ENCODE measurements at regions not wholly inside any gene's neighbourhood (a gene's known extent, or its start where the extent isn't known, plus 50 kb on each side); places are given as distances from the start of the nearest gene placed in this dataset.

DNA sequence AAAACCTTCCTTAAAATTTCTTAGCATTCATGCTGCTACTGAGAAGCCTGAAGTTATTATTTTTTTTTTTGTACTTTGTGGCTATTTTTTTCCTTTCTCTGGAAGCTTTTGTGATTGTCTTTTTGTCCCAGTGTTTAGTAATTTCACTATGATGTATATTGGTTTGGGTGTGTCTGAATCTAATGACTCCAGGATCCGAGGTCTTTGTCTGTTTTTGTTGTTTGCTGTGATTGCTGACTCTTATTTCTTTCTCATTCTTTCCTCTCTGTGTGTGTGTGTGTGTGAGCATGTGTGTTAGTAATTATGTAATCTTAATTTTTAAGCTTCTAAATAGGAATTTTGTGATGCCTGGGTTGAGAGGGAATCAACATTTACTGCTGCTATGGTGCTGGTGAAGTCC lies 152.0 kb downstream of the RAP2B start:
- DNase-seq, result no peak

GRCh38 chr3:153315781-153316180 lies 153.8 kb downstream of the RAP2B start:
- DNase-seq, result no peak

- DNase-seq, result no peak
These were observed 157.9 kb downstream of the RAP2B start for GRCh38 chr3:153319705-153320554.

- no peak for DNase-seq
These were observed 158.6 kb downstream of the RAP2B start for GRCh38 chr3:153320585-153321128.

GRCh38 chr3:153328690-153329089 lies 166.7 kb downstream of the RAP2B start:
- no peak for DNase-seq

DNA sequence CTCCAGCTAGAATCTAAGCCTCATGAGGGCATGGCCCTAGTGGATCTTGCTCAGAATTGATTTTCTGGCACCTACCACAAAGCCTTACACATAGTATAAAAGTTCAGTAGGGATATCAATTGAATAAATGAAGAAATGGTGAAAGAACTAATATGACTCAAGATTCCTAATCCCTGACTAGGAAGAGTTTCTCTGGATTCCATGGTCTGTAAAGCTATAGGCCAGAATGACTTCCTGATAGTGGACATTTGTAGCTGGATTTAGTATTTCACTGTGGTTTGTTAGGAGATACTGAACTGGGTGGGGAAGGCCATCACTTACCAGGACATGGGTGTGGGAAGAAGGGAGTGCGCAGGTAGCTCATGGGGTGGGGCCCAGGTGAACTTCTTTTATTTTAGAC lies 168.9 kb downstream of the RAP2B start:
- DNase-seq, result no peak

- no peak for DNase-seq
These were observed 169.7 kb downstream of the RAP2B start for GRCh38 chr3:153331676-153332075.

DNA sequence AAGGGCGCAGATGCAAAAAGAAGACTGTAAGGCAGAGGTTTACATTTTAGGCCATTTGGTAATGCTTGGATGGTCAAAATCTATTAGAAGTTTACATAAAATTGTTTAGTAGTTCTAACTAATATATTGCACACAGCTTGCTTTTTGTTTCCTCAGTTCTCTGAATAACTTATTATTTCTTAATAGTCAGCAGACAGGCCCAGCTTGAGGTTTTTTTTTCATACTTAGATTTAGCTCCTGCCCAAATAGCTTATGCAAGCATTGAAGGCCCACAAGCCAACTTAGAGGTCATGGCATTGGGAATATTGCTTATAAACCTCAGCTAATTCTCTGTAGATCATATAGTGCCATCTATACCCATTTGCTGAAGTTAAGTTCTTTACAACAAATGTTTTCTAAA lies 172.5 kb downstream of the RAP2B start:
- no peak for DNase-seq

- DNase-seq, result no peak
These were observed 175.3 kb downstream of the RAP2B start for GRCh38 chr3:153337369-153337768.

DNA sequence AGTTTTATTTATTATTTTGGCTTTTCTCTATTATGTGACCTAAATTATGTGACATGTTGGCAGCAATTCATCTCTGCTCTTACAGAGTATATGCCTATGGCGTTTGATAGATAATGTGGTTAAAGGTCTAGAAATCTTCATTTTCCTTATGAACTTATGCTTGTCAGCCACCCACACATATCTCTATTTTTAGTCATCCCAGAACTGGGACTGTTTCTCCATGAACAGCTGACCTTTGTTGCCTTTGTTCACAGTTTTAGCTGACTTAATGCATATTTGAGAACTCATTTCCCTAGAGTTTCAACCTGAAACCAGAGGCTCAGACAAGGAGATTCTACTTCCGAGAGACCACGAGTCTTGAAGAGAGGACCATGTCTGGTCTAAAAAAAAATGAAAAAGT lies 176.5 kb downstream of the RAP2B start:
- no peak for DNase-seq

- no peak for DNase-seq
These were observed 177.0 kb downstream of the RAP2B start for GRCh38 chr3:153339065-153339464.

- DNase-seq, result no peak
These were observed 182.2 kb downstream of the RAP2B start for GRCh38 chr3:153343988-153344782.

DNA sequence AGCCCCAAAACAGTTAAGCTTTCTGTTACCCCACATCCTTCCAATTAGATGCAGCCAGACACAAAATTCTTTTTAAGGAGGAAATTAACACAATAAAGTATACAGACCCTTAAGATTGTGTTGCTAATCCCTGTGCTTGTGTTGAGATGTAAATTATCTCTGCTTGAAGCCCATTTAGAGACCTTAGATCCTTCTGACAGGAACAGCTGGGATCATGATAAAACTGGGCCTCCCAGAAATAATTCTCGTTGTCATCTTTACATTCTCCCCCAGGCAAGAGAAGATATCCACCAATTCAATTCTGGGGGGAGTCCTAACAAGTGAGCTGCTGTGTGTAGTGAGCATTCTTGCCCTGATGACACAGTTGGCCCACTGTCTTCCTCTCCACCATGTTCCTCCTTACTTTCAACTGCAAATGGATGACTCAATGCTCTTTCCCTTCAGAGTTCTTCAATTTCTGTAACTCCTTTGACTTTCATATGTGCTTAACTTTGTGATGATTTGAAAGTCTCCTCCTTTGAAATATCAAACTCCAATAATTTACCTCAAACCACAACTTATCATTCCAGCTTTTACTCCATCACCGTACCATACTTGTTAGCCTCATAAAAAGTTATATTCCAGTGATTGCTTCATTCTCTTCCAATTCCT lies 186.6 kb downstream of the RAP2B start:
- DNase-seq, result no peak

DNA sequence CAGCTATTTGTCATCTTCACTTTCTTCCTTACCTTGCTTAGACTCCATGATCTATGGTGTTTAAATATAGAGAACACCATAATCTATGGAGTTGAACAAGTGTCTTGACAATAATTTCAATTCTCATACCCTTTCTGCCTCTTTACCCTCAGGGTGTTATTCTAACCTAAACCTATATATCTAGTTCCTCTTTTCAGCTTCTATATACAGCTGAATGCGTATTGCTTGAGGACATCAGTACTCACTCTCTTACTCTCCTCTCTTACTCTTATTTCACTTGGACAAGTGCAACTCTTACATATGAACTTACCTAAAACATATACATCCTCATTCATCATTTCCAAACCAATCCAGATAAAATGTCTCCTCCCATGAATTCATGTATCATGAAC lies 187.1 kb downstream of the RAP2B start:
- DNase-seq, result no peak

- DNase-seq, result no peak
These were observed 188.4 kb downstream of the RAP2B start for GRCh38 chr3:153350420-153350819.

GRCh38 chr3:153354641-153355040 lies 192.6 kb downstream of the RAP2B start:
- no peak for DNase-seq

DNA sequence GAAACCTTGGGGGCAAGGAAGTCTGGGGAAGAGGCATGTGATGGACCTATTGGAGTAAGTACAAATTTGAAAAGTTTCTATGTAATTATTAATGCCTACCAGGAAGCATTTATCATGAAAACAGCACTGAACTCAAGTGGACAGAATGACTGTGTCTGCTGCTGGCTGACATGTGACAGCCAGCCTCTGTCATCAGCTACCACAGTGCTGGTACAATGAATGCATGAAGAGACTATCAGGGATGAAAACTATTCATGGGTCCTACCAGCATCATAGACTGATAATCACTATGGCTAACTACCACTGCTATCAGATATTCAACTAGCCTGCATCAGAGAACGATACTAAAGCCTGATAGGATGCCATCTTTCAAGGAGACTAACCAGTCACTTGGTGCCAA lies 193.5 kb downstream of the RAP2B start:
- no peak for DNase-seq

DNA sequence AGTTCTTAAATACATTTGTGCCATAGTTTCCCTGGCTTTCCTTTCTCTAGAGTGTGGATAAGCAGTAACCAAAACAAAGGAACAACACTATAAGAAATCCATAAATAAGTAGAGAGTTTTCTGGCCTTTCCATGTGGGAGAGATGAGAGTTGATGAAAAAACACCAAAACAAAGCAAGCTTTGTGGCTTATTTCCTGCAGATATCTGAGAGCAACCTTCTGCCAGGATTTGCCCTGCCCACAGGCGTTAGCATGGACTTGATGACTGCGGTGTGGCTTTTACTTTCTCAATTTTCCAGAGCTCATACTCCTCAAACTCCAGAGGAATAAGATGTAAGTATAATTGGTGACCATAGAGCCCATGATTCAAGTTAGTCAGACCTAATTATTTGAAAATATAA lies 194.9 kb downstream of the RAP2B start:
- no peak for DNase-seq

- DNase-seq, result no peak
These were observed 195.4 kb downstream of the RAP2B start for GRCh38 chr3:153357436-153357835.

- no peak for DNase-seq
These were observed 207.7 kb downstream of the RAP2B start for GRCh38 chr3:153369561-153370374.

DNA sequence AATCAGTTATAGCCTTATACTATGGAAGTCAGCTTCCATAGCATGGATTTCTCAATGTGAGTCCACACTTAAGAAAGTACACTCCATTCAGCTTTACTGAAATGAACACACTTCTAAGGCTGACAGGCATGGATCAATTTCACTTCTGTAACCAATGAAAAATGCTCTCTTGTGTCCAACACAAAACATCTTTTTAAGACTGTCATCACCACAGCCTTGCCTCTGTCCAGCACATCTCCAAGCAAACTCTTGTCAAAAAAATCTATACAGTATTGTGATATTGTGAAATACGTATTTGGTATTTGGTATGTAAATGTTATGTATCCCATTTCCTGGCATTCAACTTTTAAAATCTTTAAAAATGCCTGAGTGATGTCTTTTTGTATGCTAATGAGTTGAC lies 208.7 kb downstream of the RAP2B start:
- DNase-seq, result no peak

- DNase-seq, result no peak
These were observed 210.3 kb downstream of the RAP2B start for GRCh38 chr3:153372326-153372725.

DNA sequence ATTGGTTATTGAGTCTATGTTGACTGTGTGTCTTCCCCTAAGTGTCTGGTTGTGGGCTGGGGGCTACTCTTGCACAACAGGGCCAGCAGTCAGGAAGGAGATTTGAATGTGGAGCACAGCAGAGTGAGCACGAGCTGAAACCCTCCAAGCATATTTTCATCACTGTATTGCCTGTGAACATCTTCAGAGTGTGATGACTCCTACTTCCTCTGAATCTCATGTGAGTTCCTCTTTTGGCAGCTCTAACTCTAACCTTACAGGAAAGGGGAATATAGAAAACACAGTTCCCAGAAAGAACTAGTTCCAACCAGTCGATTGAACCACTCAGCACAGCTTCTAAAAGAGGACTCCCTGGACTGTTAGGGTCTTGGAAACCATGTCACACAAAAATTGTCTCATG lies 211.6 kb downstream of the RAP2B start:
- no peak for DNase-seq
